ENCODE measurements at regions not wholly inside any gene's neighbourhood (a gene's known extent, or its start where the extent isn't known, plus 50 kb on each side); places are given as distances from the start of the nearest gene placed in this dataset.

DNA sequence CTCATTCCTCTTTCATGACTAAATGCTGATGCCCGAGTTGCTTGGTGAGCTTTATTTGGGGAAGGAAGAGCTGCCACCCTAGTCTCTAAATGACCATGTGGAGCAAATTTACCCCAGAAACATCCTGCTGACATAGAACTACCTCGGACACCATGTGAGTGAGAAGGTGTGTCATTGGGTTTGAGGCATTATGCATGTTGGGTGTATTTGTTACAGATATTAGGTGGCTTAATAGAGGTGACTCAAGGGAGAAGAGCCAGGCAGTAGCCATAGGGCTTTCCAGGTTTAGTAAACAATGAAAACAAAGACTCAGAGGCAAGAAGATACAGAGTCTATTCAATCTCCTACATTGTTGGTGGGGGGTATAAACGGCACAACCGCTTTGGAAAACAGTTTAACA lies 581.5 kb downstream of the CCDC171 start:
- Histone ChIP-seq H3K4me3 (ENCODE audit: low read depth, low read length, poor library complexity, severe bottlenecking) (no peak overlapping the region), H4K20me1 (ENCODE audit: insufficient read depth, low read length) (no peaks in the 10 kb centered on the region), H3K27me3 (ENCODE audit: insufficient read depth, low read length) (no peaks in the 10 kb centered on the region), H3K9me2 (ENCODE audit: low read depth, low read length) (no peaks in the 10 kb centered on the region), H3K4me2 (ENCODE audit: low read length) (no peak overlapping the region), H3K9me3 (ENCODE audit: low read length) (no peaks in the 10 kb centered on the region), H3F3A (ENCODE audit: insufficient read depth, low read length) (no peaks in the 10 kb centered on the region), H2AFZ (ENCODE audit: low read length) (no peak overlapping the region), H3K9ac (ENCODE audit: low read length) (no peak overlapping the region), H3K4me1 (ENCODE audit: insufficient read depth, low read length, severe bottlenecking) (no peaks in the 10 kb centered on the region), H3K36me3 (ENCODE audit: insufficient read depth, low read length) (no peaks in the 10 kb centered on the region), H3K27ac (ENCODE audit: low read depth, low read length, poor library complexity, severe bottlenecking) (no peak overlapping the region), H3K79me2 (ENCODE audit: insufficient read depth, low read length) (no peaks in the 10 kb centered on the region)
- TF ChIP-seq, protein P1, sequence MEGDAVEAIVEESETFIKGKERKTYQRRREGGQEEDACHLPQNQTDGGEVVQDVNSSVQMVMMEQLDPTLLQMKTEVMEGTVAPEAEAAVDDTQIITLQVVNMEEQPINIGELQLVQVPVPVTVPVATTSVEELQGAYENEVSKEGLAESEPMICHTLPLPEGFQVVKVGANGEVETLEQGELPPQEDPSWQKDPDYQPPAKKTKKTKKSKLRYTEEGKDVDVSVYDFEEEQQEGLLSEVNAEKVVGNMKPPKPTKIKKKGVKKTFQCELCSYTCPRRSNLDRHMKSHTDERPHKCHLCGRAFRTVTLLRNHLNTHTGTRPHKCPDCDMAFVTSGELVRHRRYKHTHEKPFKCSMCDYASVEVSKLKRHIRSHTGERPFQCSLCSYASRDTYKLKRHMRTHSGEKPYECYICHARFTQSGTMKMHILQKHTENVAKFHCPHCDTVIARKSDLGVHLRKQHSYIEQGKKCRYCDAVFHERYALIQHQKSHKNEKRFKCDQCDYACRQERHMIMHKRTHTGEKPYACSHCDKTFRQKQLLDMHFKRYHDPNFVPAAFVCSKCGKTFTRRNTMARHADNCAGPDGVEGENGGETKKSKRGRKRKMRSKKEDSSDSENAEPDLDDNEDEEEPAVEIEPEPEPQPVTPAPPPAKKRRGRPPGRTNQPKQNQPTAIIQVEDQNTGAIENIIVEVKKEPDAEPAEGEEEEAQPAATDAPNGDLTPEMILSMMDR (IDR thresholded peaks at IDR 0.05; ENCODE audit: low read length), result no peak
- TF ChIP-seq EZH2 (IDR thresholded peaks at IDR 0.05; ENCODE audit: borderline replicate concordance, low read length), result no peak

DNA sequence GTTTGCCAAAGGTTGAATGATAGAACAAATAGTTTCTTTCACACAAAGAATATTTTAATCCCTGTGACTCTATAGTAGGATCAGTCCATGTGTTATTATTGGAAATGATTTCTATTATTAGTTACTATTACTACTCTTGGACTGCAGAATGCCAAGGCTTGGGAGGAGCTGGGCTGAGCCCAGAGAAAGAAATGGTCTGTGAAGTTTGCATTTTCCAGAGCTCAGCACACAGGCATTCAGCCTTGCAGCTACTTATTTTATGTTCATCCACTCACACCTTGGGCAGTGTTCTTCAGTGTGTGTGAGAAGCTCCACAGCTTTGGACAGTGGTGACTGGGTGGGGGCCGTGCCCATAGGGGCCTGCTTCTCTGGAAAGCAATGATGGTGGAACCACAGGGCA lies 583.1 kb downstream of the CCDC171 start:
- no peaks in the 10 kb centered on the region for H3F3A ChIP-seq (ENCODE audit: insufficient read depth, low read length)
- TF ChIP-seq, protein P1 (IDR thresholded peaks at IDR 0.05; ENCODE audit: low read length), result no peak
- no peak for TF ChIP-seq EZH2 (IDR thresholded peaks at IDR 0.05; ENCODE audit: borderline replicate concordance, low read length)
- H3K4me1 ChIP-seq (ENCODE audit: insufficient read depth, low read length, severe bottlenecking), result no peaks in the 10 kb centered on the region
- H3K9me3 ChIP-seq (ENCODE audit: low read length), result no peaks in the 10 kb centered on the region
- no peaks in the 10 kb centered on the region for H3K79me2 ChIP-seq (ENCODE audit: insufficient read depth, low read length)
- no peak overlapping the region for H3K4me3 ChIP-seq (ENCODE audit: low read depth, low read length, poor library complexity, severe bottlenecking)
- no peaks in the 10 kb centered on the region for H3K27me3 ChIP-seq (ENCODE audit: insufficient read depth, low read length)
- H3K9me2 ChIP-seq (ENCODE audit: low read depth, low read length), result no peaks in the 10 kb centered on the region
- no peak overlapping the region for H3K9ac ChIP-seq (ENCODE audit: low read length)
- H3K4me2 ChIP-seq (ENCODE audit: low read length), result no peak overlapping the region
- no peaks in the 10 kb centered on the region for H4K20me1 ChIP-seq (ENCODE audit: insufficient read depth, low read length)
- no peak overlapping the region for H2AFZ ChIP-seq (ENCODE audit: low read length)
- H3K27ac ChIP-seq (ENCODE audit: low read depth, low read length, poor library complexity, severe bottlenecking), result no peak overlapping the region
- no peaks in the 10 kb centered on the region for H3K36me3 ChIP-seq (ENCODE audit: insufficient read depth, low read length)

DNA sequence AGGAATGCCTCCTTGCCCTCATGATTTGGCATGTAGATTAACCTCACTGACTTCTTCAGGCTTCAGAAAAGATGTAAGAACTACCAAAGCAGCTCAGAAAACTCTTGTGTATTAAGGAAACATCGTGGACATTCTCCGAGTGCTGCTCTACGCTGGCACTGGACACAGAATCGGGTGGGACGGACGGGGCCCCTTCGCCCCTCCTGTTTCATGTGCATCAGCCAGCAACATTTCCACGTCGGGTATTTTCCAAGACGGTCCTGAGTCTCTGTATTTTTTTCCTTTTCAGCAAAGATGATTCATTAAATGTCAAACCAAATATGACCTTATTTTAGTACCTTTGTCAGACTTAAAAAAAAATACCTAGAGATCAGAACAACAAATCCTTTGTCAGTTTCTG lies 583.6 kb downstream of the CCDC171 start:
- no peak for TF ChIP-seq EZH2 (IDR thresholded peaks at IDR 0.05; ENCODE audit: borderline replicate concordance, low read length)
- TF ChIP-seq, protein P1 (IDR thresholded peaks at IDR 0.05; ENCODE audit: low read length), result no peak
- no peak overlapping the region for H2AFZ ChIP-seq (ENCODE audit: low read length)
- H3K9me2 ChIP-seq (ENCODE audit: low read depth, low read length), result no peaks in the 10 kb centered on the region
- H3F3A ChIP-seq (ENCODE audit: insufficient read depth, low read length), result no peaks in the 10 kb centered on the region
- no peaks in the 10 kb centered on the region for H3K4me1 ChIP-seq (ENCODE audit: insufficient read depth, low read length, severe bottlenecking)
- no peaks in the 10 kb centered on the region for H3K36me3 ChIP-seq (ENCODE audit: insufficient read depth, low read length)
- no peak overlapping the region for H3K4me2 ChIP-seq (ENCODE audit: low read length)
- no peaks in the 10 kb centered on the region for H3K27me3 ChIP-seq (ENCODE audit: insufficient read depth, low read length)
- H3K27ac ChIP-seq (ENCODE audit: low read depth, low read length, poor library complexity, severe bottlenecking), result no peak overlapping the region
- no peaks in the 10 kb centered on the region for H3K9me3 ChIP-seq (ENCODE audit: low read length)
- H3K79me2 ChIP-seq (ENCODE audit: insufficient read depth, low read length), result no peaks in the 10 kb centered on the region
- no peak overlapping the region for H3K9ac ChIP-seq (ENCODE audit: low read length)
- no peaks in the 10 kb centered on the region for H4K20me1 ChIP-seq (ENCODE audit: insufficient read depth, low read length)
- H3K4me3 ChIP-seq (ENCODE audit: low read depth, low read length, poor library complexity, severe bottlenecking), result no peak overlapping the region

All from OCI-LY1 (cell line).